ENCODE measurements at regions not wholly inside any gene's neighbourhood (a gene's known extent, or its start where the extent isn't known, plus 50 kb on each side); places are given as distances from the start of the nearest gene placed in this dataset.

DNA sequence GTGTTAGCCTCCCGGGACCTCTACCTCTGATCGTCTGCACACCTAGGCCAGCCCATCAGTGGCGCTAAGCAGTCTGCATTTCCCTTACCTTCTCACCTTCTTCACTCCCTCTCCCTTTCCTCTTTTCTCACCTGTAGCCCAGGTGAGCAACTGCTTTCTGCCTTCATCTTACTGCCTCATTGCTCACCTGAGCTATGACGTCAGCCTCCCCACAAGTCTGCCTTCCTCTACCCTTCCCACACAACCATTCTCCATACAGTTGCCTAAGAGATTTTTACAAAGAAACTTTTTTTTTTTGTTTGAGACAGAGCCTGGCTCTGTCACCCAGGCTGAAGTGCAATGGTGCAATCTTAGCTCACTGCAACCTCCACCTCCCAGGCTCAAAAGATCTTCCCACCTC is 136.3 kb downstream of the BCOR start:
- TF ChIP-seq POLR2A (IDR thresholded peaks at IDR 0.05) = no peak
- TF ChIP-seq, protein P1, sequence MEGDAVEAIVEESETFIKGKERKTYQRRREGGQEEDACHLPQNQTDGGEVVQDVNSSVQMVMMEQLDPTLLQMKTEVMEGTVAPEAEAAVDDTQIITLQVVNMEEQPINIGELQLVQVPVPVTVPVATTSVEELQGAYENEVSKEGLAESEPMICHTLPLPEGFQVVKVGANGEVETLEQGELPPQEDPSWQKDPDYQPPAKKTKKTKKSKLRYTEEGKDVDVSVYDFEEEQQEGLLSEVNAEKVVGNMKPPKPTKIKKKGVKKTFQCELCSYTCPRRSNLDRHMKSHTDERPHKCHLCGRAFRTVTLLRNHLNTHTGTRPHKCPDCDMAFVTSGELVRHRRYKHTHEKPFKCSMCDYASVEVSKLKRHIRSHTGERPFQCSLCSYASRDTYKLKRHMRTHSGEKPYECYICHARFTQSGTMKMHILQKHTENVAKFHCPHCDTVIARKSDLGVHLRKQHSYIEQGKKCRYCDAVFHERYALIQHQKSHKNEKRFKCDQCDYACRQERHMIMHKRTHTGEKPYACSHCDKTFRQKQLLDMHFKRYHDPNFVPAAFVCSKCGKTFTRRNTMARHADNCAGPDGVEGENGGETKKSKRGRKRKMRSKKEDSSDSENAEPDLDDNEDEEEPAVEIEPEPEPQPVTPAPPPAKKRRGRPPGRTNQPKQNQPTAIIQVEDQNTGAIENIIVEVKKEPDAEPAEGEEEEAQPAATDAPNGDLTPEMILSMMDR (IDR thresholded peaks at IDR 0.05) = no peak
